Liver (tissue), 8 donors: ENCODE measurements at regions not wholly inside any gene's neighbourhood (a gene's known extent, or its start where the extent isn't known, plus 50 kb on each side); places are given as distances from the start of the nearest gene placed in this dataset.

Experiments
- DNase-seq: peaks from one replicate; pipeline ENCODE4 v3.0.0-alpha.2; 2017; ENCODE audit warnings: low spot score
- H3K27ac ChIP-seq, 2 donors: one replicate each; pipeline ENCODE4 v1.7.0; 2013; ENCODE audit warnings: inconsistent platforms in 2 of 2, low read length in 2 of 2, control low read depth in 1 of 2, low read depth in 1 of 2, mild to moderate bottlenecking in 1 of 2
- H3K27me3 ChIP-seq, 4 donors: one replicate each; pipeline versions ENCODE4 v1.6.1 to v1.7.0; 2013; ENCODE audit warnings: low read length in 3 of 4, inconsistent platforms in 1 of 4, mild to moderate bottlenecking in 1 of 4, moderate library complexity in 1 of 4; ENCODE audit not compliant: control insufficient read depth in 4 of 4, insufficient read depth in 4 of 4
- H3K36me3 ChIP-seq, 4 donors: one replicate each; pipeline versions ENCODE4 v1.6.1 to v1.7.0; 2013; ENCODE audit warnings: low read length in 3 of 4, mild to moderate bottlenecking in 3 of 4, low read depth in 1 of 4, moderate library complexity in 1 of 4; ENCODE audit not compliant: control insufficient read depth in 4 of 4, insufficient read depth in 3 of 4
- H3K4me1 ChIP-seq, 4 donors: one replicate each; pipeline versions ENCODE4 v1.6.1 to v1.7.0; 2013; ENCODE audit warnings: low read length in 3 of 4, mild to moderate bottlenecking in 3 of 4, moderate library complexity in 1 of 4; ENCODE audit not compliant: control insufficient read depth in 4 of 4, insufficient read depth in 4 of 4
- H3K4me3 ChIP-seq, 3 donors: one replicate each; pipeline versions ENCODE4 v1.6.1 to v1.7.0; 2013; ENCODE audit warnings: low read length in 3 of 3, control low read depth in 1 of 3, low read depth in 1 of 3, mild to moderate bottlenecking in 1 of 3
- H3K9ac ChIP-seq, 2 donors: one replicate each; pipeline ENCODE4 v1.7.0; 2013; ENCODE audit warnings: low read length in 2 of 2, mild to moderate bottlenecking in 2 of 2, moderate library complexity in 2 of 2, control low read depth in 1 of 2, low read depth in 1 of 2
- H3K9me3 ChIP-seq, 4 donors: one replicate each; pipeline versions ENCODE4 v1.6.1 to v1.7.0; 2013; ENCODE audit warnings: low read length in 3 of 4; ENCODE audit not compliant: control insufficient read depth in 4 of 4
- CTCF ChIP-seq: fragments of 150-350 bp; IDR thresholded peaks from 2 replicates; pipeline ENCODE4 v1.5.1; 2017; ENCODE audit warnings: improper control_type of control experiment, low read depth, low read length; ENCODE audit not compliant: missing input control
- EGR1 ChIP-seq, 2 donors: IDR thresholded peaks; 2 replicates each; pipeline ENCODE4 v1.6.1; 2016 to 2018; ENCODE audit warnings: antibody characterized with exemption in 2 of 2, low read depth in 2 of 2
- FOXA1 ChIP-seq: IDR thresholded peaks from 2 replicates; pipeline ENCODE4 v1.6.1; 2016; ENCODE audit warnings: antibody characterized with exemption
- FOXA2 ChIP-seq: IDR thresholded peaks from 2 replicates; pipeline ENCODE4 v1.6.1; 2016; ENCODE audit warnings: antibody characterized with exemption
- GABPA ChIP-seq, 2 donors: IDR thresholded peaks in 1 of 2; conservative IDR thresholded peaks in 1 of 2; 2 replicates each; pipeline ENCODE4 v1.6.1; 2016; ENCODE audit warnings: antibody characterized with exemption in 2 of 2, mild to moderate bottlenecking in 1 of 2, moderate library complexity in 1 of 2
- HNF4A ChIP-seq, 2 donors: conservative IDR thresholded peaks; 2 replicates each; pipeline ENCODE4 v1.6.1; 2016; ENCODE audit warnings: antibody characterized with exemption in 2 of 2, mild to moderate bottlenecking in 2 of 2
- HNF4G ChIP-seq: IDR thresholded peaks from 2 replicates; pipeline ENCODE4 v1.6.1; 2016; ENCODE audit warnings: antibody characterized with exemption
- JUND ChIP-seq, 2 donors: IDR thresholded peaks; 2 replicates each; pipeline ENCODE4 v1.6.1; 2016; ENCODE audit warnings: antibody characterized with exemption in 2 of 2
- MAX ChIP-seq: IDR thresholded peaks from 2 replicates; pipeline ENCODE4 v1.6.1; 2016; ENCODE audit warnings: antibody characterized with exemption
- NR2F2 ChIP-seq: IDR thresholded peaks from 2 replicates; pipeline ENCODE4 v1.6.1; 2016; ENCODE audit warnings: antibody characterized with exemption
- RAD21 ChIP-seq, 2 donors: IDR thresholded peaks; 2 replicates each; pipeline ENCODE4 v1.6.1; 2016; ENCODE audit warnings: antibody characterized with exemption in 2 of 2, mild to moderate bottlenecking in 2 of 2
- RXRA ChIP-seq, 2 donors: IDR thresholded peaks; 2 replicates each; pipeline ENCODE4 v1.6.1; 2017 to 2018; ENCODE audit warnings: antibody characterized with exemption in 2 of 2, mild to moderate bottlenecking in 1 of 2
- SP1 ChIP-seq: IDR thresholded peaks from 2 replicates; pipeline ENCODE4 v1.6.1; 2018; ENCODE audit warnings: antibody characterized with exemption, mild to moderate bottlenecking
- TAF1 ChIP-seq: conservative IDR thresholded peaks from 2 replicates; pipeline ENCODE4 v1.6.1; 2016; ENCODE audit warnings: antibody characterized with exemption, mild to moderate bottlenecking
- YY1 ChIP-seq: IDR thresholded peaks from 2 replicates; pipeline ENCODE4 v1.6.1; 2016; ENCODE audit warnings: antibody characterized with exemption, mild to moderate bottlenecking
- WGBS: extraction: QIAGEN DNeasy Blood & Tissue Kit; methylation state at CpG from one replicate; pipeline ENCODE4 v1.1.7; 2013; 5-methylcytosine and 5-hydroxymethylcytosine counted together
- TF ChIP-seq, protein P1 (sequence below): IDR thresholded peaks from 2 replicates; pipeline ENCODE4 v1.6.1; 2016; ENCODE audit warnings: antibody characterized with exemption
- TF ChIP-seq, protein P2 (sequence below): IDR thresholded peaks from 2 replicates; pipeline ENCODE4 v1.6.1; 2016; ENCODE audit warnings: antibody characterized with exemption
- TF ChIP-seq, protein P3 (sequence below): IDR thresholded peaks from 2 replicates; pipeline ENCODE4 v1.6.1; 2016; ENCODE audit warnings: antibody characterized with exemption, mild to moderate bottlenecking
- donor health status: healthy.
- donor health status: healthy.
- donor health status: healthy.
- donor health status: healthy.
- donor health status: healthy.

GRCh38 chr1:59177756-59178155 lies 119.1 kb upstream of the FGGY start:
- Histone ChIP-seq H3K4me3 (no peak overlapping the region), H3K27me3 (no peaks in the 10 kb centered on the region), H3K36me3 (no peaks in the 10 kb centered on the region), H3K4me1 (peaks cover 0 to 3% (median under 1%) of the 10 kb centered on the region in 4 donors), H3K9ac (no peak overlapping the region), H3K9me3 (no peaks in the 10 kb centered on the region), H3K27ac (no peak overlapping the region)
- no peak for DNase-seq
- TF ChIP-seq HNF4A (conservative IDR thresholded peaks at IDR 0.05) (no peak), NR2F2 (no peak), GABPA (IDR thresholded peaks at IDR 0.05 in 1 of 2, conservative IDR thresholded peaks at IDR 0.05 in 1 of 2) (no peak), TAF1 (no peak), JUND (IDR thresholded peaks at IDR 0.05) (no peak)
- TF ChIP-seq, protein P1, sequence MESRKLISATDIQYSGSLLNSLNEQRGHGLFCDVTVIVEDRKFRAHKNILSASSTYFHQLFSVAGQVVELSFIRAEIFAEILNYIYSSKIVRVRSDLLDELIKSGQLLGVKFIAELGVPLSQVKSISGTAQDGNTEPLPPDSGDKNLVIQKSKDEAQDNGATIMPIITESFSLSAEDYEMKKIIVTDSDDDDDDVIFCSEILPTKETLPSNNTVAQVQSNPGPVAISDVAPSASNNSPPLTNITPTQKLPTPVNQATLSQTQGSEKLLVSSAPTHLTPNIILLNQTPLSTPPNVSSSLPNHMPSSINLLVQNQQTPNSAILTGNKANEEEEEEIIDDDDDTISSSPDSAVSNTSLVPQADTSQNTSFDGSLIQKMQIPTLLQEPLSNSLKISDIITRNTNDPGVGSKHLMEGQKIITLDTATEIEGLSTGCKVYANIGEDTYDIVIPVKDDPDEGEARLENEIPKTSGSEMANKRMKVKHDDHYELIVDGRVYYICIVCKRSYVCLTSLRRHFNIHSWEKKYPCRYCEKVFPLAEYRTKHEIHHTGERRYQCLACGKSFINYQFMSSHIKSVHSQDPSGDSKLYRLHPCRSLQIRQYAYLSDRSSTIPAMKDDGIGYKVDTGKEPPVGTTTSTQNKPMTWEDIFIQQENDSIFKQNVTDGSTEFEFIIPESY, result no peak
- whole genome bisulfite sequencing, result 99% methylated on average over 2 of the region's 2 CpGs

GRCh38 chr1:59178339-59179187 lies 118.3 kb upstream of the FGGY start:
- Histone ChIP-seq H3K4me1 (peaks cover 0 to 3% (median under 1%) of the 10 kb centered on the region in 4 donors), H3K9me3 (no peaks in the 10 kb centered on the region), H3K27ac (no peak overlapping the region), H3K36me3 (no peaks in the 10 kb centered on the region), H3K27me3 (no peaks in the 10 kb centered on the region), H3K9ac (no peak overlapping the region), H3K4me3 (no peak overlapping the region)
- 68% methylated on average over 4 of the region's 4 CpGs for whole genome bisulfite sequencing
- DNase-seq, result no peak
- TF ChIP-seq TAF1 (no peak), CTCF (peak; percentile 2), EGR1 (IDR thresholded peaks at IDR 0.05; ENCODE audit: low read depth in 2 of 2) (no peak), FOXA1 (no peak), HNF4G (no peak), RAD21 (IDR thresholded peaks at IDR 0.05) (peak; percentile 41 to 46), SP1 (peak; percentile 20), JUND (IDR thresholded peaks at IDR 0.05) (peak in 1 of 2 donors; percentile 18), HNF4A (conservative IDR thresholded peaks at IDR 0.05) (peak; percentile 36 to 64), GABPA (IDR thresholded peaks at IDR 0.05 in 1 of 2, conservative IDR thresholded peaks at IDR 0.05 in 1 of 2) (no peak), MAX (no peak), NR2F2 (peak; percentile 76), FOXA2 (no peak), YY1 (peak; percentile 72), RXRA (IDR thresholded peaks at IDR 0.05) (peak; percentile 38 to 70)
- TF ChIP-seq, protein P1, result no peak
- TF ChIP-seq, protein P2, sequence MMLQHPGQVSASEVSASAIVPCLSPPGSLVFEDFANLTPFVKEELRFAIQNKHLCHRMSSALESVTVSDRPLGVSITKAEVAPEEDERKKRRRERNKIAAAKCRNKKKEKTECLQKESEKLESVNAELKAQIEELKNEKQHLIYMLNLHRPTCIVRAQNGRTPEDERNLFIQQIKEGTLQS, result no peak
- TF ChIP-seq, protein P3, sequence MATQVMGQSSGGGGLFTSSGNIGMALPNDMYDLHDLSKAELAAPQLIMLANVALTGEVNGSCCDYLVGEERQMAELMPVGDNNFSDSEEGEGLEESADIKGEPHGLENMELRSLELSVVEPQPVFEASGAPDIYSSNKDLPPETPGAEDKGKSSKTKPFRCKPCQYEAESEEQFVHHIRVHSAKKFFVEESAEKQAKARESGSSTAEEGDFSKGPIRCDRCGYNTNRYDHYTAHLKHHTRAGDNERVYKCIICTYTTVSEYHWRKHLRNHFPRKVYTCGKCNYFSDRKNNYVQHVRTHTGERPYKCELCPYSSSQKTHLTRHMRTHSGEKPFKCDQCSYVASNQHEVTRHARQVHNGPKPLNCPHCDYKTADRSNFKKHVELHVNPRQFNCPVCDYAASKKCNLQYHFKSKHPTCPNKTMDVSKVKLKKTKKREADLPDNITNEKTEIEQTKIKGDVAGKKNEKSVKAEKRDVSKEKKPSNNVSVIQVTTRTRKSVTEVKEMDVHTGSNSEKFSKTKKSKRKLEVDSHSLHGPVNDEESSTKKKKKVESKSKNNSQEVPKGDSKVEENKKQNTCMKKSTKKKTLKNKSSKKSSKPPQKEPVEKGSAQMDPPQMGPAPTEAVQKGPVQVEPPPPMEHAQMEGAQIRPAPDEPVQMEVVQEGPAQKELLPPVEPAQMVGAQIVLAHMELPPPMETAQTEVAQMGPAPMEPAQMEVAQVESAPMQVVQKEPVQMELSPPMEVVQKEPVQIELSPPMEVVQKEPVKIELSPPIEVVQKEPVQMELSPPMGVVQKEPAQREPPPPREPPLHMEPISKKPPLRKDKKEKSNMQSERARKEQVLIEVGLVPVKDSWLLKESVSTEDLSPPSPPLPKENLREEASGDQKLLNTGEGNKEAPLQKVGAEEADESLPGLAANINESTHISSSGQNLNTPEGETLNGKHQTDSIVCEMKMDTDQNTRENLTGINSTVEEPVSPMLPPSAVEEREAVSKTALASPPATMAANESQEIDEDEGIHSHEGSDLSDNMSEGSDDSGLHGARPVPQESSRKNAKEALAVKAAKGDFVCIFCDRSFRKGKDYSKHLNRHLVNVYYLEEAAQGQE, result no peak
